Heart left ventricle (tissue), 13 donors: ENCODE measurements at regions not wholly inside any gene's neighbourhood (a gene's known extent, or its start where the extent isn't known, plus 50 kb on each side); places are given as distances from the start of the nearest gene placed in this dataset.

Experiments
- POLR2A ChIP-seq, 2 donors: fragments of 450-650 bp; IDR thresholded peaks; one replicate each; pipeline ENCODE4 v1.6.1; 2017; ENCODE audit warnings: antibody characterized with exemption in 2 of 2, mild to moderate bottlenecking in 2 of 2, moderate library complexity in 2 of 2
- TF ChIP-seq, protein P1 (sequence below), 12 donors: fragments of 200-600 bp; sonication (generic) in 4 of 12; IDR thresholded peaks; one replicate each; pipeline versions ENCODE4 v1.5.0 to v1.8.0; 2018 to 2022; ENCODE audit warnings: antibody characterized with exemption in 12 of 12, mild to moderate bottlenecking in 5 of 12
- donor health status: ischemic (EF 13 %, LVEDD 7.1; RV severe dilation, severe dysfunction).
- donor health status: DM: no; HTN: yes; CAD: no.
- donor health status: DM: no; HTN: no; CAD: no.
- donor health status: ischemic (EF 25% LVEDD 6.9; RV normal size, moderate dysfunction).
- donor health status: ischemic (EF 25% LVEDD 5.7; RV mildly dilated, moderate dysfunction).
- donor health status: ischemic (EF 35%, LVEDD 5.7; RV mildly dilated, moderate dysfunction).
- donor health status: nonischemic (EF 11% LVEDD 7.7; RV severe dilation, severe dysfunction).
- donor health status: DM: yes; HTN: yes; CAD: no.
- donor health status: PGD.
- donor health status: ischemic (EF 29% LVEDD 5.4; RV normal size, mild dysfunction).
- donor health status: nonischemic (EF 23%, LVEDD 6.1; RV moderate dilation, normal function).

DNA sequence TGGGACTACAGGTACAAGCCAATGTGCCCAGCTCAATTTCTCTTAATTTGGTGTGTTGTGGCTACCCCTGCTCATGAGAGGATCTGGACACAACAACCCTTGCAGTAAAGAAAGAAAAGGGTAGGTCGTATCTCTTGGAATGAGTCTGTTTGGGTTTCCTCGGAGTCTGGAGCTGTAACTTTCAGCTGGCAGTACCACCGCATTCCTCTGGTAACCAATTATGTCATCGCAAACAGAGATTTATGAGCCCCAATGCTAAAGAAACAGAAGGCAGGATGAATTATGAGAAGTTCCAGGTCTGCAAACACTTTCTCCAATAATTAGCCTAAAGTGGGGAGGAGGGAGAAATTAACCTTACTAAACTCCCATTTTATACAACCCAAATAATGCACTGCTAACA, 186.6 kb upstream of the NRP1 start:
- TF ChIP-seq, protein P1, sequence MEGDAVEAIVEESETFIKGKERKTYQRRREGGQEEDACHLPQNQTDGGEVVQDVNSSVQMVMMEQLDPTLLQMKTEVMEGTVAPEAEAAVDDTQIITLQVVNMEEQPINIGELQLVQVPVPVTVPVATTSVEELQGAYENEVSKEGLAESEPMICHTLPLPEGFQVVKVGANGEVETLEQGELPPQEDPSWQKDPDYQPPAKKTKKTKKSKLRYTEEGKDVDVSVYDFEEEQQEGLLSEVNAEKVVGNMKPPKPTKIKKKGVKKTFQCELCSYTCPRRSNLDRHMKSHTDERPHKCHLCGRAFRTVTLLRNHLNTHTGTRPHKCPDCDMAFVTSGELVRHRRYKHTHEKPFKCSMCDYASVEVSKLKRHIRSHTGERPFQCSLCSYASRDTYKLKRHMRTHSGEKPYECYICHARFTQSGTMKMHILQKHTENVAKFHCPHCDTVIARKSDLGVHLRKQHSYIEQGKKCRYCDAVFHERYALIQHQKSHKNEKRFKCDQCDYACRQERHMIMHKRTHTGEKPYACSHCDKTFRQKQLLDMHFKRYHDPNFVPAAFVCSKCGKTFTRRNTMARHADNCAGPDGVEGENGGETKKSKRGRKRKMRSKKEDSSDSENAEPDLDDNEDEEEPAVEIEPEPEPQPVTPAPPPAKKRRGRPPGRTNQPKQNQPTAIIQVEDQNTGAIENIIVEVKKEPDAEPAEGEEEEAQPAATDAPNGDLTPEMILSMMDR (IDR thresholded peaks at IDR 0.05): no peak
- TF ChIP-seq POLR2A (IDR thresholded peaks at IDR 0.05): no peak
